DMS 273 treated with DMSO at 0.1 percent for 48 hours (cell line): ENCODE measurements at regions not wholly inside any gene's neighbourhood (a gene's known extent, or its start where the extent isn't known, plus 50 kb on each side); places are given as distances from the start of the nearest gene placed in this dataset.
"Not testable (repeated sequence)": the region's sequence is repeated elsewhere in the genome, so short reads cannot be mapped to it uniquely, and the experiment has no call there.

ENCODE experiments used
- DNase-seq: peaks from one replicate; lab custom pipeline; 2025; lab: John Stamatoyannopoulos, UW

DNA sequence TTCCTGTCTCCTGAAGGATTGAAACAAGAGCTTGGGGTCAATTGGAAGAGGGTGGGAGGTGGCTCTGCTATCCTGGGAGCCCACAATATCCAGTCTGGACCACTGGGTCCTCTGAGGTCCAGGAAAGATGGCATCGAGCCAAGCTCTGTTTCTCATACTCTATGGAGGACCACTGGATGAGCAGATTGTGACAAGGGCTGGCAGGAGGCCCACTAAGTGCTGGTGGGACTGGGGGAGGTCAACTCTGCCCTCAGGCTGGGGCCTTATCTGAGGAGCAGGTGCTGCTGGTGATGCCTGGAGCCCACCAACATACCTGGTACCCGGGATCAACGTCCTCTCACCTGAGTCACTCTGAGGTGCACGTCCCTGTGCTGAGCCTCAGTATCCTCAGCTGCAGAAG is 142.4 kb downstream of the NDUFA10 start:
- DNase-seq: no peak

GRCh38 chr2:239882331-239882732 is 142.8 kb downstream of the NDUFA10 start:
- no peak for DNase-seq

DNA sequence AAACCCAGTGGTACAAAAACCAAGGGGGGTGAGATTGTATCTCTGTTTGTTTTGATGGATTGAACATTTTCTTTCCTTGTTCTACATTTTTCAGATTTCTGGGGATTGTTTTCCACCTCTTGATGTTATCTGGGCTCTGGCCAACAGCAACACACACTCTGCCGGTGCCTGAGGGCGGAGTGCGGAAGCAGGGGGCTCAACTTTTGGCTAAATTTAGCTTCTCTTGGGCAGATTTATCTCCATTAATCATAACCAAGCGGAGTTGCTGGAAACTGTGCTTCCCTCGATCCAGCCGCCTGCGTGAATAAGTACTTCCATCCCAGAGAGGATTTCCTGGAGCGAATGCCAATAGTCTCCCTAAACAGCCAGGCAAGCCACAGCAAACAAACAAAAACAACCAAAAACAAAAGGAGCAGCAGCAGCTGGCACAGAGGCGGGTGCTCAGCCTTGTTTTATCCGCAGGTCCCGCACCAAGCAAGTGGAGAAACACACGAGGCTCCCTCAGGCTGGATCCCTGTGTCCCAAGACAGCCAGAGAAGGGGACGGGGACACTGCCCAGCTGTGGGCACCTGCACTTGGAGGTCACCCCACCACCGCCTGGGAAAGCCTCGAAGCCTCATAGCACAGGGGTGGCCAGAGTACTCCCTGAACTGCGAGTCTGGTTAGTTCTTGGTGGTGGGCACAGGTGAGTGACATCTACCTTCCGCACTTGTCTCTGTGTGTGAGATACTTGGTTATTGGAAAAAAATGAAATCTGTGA is 143.4 kb downstream of the NDUFA10 start:
- no peak for DNase-seq

DNA sequence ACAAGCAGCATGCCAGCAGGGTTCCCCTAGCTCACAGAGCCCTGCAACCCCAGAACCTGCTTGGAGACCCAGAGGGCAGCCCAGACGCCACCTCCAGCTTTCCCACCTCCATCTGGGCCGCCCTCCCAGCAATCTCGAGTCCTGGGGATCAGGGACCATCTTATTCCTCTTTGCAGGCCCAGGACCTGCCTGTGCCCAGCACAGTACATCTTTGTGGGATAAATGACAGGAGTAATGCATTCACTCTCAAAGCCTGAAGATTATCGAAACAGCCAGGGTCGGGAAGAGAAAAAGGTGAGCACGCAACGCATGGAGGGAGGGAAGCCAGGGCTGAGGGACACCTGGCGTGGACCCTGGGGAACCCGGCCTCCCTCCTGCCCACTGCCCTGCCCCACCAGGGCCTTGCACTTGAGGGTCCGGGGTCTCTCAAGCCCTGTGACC is 144.1 kb downstream of the NDUFA10 start:
- no peak for DNase-seq

GRCh38 chr2:239880396-239880795 is 144.7 kb downstream of the NDUFA10 start:
- no peak for DNase-seq

GRCh38 chr2:239879423-239880084 is 145.6 kb downstream of the NDUFA10 start:
- DNase-seq: no peak

DNA sequence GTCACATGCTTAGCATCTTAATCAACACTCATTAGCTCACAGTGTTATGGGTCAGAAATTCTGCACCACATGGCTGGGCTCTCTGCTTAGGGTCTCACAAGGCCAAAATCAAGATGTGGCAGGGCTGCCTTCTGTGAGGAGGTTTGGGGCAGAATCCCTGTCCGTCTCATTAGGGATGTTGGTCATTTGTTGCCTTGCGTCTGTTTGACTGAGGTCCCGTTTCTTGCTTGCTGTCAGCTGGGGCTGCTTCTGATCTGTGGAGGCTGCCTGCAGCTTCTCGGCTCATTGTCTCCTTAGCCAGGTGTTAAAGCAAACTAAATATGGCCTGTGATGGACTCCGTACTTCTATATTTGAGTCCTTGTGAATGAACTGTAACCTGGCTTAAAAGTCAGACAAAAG is 146.5 kb downstream of the NDUFA10 start:
- no peak for DNase-seq

DNA sequence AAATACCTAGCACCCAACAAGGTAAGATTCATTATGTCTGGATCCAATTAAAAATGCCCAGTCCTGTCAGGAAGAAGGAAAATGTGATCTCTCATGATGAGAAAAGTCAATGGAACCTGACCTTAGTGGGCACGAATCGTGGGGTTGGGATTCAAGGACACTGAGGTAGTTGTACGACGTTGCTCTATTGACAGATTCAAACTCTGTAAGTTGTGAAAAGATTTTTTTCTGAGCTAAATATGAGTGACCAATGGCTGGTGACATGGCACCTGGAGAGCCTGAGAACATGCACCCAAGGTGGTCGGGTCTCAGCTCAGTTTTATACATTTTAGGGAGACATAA is 148.2 kb downstream of the NDUFA10 start:
- no peak for DNase-seq

DNA sequence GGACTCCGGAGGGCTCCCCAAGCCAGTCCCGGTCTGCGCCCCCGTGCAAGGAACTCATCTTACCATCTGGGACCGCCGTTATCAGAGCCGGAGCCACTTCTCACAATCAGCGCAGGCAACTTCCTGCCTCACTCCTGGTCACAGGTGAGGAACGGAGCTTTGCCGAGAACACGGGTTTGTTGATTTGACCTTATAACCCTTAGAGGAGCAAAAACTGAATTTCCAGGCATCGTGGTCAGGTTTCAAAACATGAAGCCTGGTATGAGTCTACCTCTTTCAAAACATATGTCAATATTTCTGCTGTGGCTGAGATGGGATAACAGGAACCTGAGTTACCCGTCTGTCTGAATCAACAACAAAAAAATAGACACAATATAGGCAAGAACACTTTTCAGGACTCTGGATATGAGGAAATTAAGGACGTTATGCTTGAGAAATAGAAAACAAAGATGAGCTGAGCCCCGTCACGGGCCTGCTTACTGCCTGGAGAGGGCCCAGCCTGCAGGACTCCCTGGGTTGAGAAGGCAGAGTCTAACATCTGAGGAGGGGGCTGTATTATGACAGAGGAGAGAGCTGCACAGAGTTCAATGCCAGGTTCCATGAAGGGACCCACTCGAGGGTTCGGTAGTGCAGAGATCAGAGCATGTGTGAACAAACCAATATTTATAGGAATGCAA is 148.7 kb downstream of the NDUFA10 start:
- DNase-seq: no peak

- DNase-seq: no peak
Measured at GRCh38 chr2:239874636-239875356, 150.3 kb downstream of the NDUFA10 start.

GRCh38 chr2:239873656-239874635 is 151.2 kb downstream of the NDUFA10 start:
- no peak for DNase-seq

DNA sequence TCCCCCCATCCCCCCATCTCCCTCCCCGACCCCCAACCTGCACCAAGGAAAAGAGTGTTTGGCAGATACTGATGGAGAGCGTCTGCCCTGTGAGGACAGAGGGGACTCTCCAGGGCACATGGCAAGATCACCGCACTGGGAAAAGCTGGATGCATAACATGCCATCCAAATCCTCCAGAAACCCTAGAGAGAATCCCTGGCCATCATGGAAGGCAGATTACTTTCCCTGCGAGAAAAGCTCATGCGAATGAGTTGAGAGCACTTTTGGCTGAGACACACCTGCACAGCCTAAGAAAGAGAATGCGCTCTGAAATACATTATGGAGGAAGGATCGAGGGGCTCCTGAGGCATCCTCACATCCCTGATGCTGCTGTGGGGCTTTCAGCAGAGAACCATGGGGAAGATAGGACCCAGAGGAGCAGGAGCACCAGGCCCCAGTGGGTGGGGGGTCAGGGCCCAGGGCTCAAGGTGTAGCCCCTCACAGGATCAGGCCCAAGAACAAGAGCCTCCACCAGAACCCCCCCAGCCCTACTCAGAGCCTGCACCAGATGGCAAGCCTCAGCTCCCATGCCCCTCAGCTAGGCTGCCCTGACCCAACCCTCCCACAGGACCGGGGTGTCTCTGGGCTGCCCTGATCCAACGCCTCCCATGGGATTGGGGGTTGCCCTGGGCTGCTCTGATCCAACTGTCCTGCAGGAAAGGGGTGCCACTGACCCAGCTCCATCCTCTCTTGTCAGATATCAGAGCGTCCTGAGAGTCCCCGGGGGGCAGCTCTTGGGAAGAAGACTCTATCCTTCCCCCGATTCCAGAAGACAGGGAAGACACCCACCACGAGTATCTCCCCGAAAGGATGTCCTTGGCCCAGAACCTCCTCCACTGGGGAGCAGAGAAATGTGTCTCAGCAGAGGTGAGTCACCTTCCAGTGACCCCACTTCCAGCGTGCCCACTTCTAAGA is 153.4 kb downstream of the NDUFA10 start:
- DNase-seq: no peak

DNA sequence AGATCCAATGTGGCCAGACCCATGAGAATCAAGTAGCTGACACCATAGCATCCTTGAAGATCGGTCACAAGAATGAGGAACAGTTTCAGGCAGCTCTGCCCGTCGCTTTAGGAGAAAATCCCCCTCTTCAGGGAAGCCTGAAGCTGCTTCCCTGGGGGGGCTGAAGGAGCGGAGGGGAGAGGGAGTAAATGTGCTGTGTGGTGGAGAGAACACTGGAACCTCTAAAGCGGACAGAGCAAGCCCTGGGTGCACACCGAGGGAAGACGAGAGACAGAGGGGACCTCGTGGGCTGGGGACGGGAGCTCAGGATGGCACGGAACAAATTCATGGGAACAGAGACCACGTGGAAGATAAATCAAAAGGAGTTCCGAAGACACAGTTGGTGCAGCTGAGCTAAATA is 154.3 kb downstream of the NDUFA10 start:
- no peak for DNase-seq

DNA sequence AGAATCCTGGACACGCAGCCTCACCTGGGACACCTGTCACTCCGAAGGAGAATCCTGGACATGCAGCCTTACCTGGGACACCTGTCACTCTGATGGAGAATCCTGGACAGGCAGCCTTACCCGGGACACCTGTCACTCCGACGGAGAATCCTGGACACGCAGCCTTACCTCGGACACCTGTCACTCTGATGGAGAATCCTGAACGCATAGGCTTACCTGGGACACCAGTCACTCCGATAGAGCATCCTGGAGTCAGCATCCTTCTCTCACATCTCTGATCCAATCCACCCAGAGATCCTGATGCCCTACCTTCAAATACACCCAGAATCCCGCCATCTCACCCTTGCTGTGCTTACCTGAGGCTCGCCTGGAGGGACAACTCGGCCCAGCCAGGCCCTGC is 154.9 kb downstream of the NDUFA10 start:
- DNase-seq: no peak

DNA sequence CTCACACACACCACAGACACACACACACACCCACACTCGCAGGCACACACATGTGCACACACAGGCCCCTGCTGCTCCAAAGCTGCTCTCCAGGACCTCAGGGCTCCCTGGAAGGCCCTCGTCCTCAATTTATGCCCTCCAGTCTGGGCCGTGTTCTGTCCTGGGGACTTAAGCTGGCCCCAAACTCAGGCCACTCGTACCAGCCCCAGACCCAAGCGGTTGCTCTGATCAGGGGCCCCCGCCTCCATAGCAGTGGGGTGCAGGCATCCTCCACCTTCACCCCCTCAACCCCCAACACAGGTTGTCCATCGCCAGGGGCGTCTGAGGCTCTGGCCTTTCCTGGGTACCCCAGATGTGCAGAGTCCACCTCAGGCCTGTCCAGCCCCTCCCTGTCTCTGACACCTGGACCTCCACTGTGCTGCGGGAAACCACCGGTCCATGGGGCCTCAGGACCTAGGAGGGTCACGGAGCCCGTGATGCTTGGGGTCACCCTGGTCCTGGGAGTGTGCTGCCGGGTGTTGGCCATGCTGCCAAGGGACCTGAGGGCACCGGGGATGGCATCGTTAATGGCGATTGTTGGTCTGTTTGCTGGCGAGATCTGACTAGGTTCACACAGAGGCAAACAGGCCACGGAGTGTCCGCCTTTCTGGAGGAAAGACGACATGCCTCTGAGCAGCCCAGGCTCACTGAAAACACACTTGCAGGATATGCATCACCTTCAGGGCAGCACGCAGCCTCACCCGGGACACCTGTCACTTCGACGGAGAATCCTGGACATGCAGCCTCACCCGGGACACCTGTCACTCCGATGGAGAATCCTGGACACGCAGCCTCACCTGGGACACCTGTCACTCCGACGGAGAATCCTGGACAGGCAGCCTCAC is 155.6 kb downstream of the NDUFA10 start:
- DNase-seq: no peak

DNA sequence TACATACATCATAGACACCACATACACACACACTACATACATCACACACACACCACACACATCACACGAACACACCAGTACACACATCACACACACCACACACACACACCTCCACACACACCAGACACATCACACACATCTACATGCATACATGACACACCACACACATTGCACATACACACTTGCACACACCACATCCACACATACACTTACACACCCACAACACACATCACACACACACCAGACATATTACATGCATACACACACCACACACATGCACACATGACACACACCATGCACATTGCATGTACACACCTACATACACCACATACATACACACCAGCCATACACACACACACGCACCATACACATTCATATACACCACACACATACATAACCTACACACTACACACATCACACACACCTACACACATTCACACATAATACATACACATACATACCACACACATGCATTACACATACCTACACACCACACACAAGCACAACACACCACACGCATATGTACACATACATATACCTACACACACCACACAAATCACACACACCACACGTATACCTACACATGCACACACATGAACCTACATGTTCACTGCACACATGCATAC is 156.5 kb downstream of the NDUFA10 start:
- DNase-seq: no peak

DNA sequence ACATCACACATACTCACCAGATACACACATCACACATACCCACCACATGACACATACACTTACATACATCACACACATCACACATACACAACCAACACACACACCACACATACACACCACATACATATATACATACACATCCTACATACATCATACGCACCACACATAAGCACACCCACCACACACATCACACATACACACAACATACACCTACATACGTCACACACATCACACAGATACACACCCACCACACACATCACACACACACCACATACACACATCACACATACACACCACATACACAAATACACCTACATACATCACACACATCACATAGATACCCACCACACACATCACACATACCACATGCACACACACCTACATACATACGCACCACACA is 158.4 kb downstream of the NDUFA10 start:
- DNase-seq: no peak

GRCh38 chr2:239866350-239866749 is 158.8 kb downstream of the NDUFA10 start:
- no peak for DNase-seq

DNA sequence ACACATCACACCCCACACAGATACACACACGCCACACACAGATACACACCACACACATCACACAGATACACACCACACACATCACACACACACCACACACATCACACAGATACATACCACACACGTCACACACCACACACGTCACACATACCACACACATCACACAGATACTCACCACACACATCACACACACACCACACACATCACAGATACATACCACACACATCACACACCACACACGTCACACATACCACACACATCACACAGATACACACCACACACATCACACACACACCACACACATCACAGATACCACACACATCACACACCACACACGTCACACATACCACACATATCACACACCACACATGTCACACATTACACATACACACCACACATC is 159.3 kb downstream of the NDUFA10 start:
- DNase-seq: not testable (repeated sequence)
